ENCODE measurements at regions not wholly inside any gene's neighbourhood (a gene's known extent, or its start where the extent isn't known, plus 50 kb on each side); places are given as distances from the start of the nearest gene placed in this dataset.

DNA sequence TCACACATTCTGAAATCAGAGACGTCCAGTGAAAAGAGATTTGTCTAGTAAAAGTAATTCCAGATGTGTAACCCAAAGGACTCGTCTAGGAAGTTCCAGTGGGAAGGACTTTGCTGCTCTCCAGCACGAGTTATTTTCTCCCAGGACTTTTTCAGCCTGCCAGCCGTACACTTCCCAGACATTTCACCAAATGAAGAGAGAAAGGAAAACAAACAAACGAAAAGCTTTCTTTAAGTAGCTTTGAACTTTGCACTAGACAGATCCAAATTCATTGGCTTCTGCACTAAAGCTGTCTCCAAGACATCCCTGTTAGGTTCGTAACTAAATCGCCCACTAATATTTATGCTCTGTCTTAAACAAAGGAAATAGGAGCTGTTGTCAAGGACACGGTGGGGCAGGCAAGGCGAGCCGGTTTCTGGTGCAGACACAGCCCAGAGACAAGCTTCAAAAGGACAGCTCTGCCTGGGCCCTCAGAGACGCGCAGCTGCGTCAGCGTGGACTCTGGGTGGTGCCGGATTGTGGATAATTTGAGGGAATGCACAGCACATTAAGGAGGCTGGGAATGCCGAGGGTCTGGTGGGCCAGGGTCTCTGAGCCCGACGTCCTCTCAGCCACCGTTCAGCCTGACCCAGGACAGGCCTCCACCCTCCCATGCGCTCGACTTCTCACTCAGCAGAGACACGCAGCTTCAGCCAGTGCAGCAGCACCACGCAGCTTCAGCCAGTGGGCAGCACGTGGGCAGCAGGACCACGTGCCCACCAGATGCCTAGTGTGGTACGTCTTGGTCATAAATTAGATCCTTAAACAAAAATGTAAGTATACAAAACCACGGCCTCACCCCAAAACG, 64.1 kb upstream of the INSIG1 start:
- no peak for TF ChIP-seq TAF1 (IDR thresholded peaks at IDR 0.05; ENCODE audit: borderline replicate concordance, insufficient read depth, low read length)
- TF ChIP-seq POLR2AphosphoS5 (IDR thresholded peaks at IDR 0.05; ENCODE audit: low read depth, low read length), result no peak

GRCh38 chr7:155234158-155234492, 63.6 kb upstream of the INSIG1 start:
- TF ChIP-seq FOXP2 (optimal IDR thresholded peaks at IDR 0.05; ENCODE audit: borderline replicate concordance, extremely low read depth, extremely low read length, insufficient read depth), result no peak
- TF ChIP-seq REST (IDR thresholded peaks at IDR 0.05; ENCODE audit: insufficient read depth in 1 of 2, low read depth in 2 of 2, low read length in 2 of 2), result no peak
- TF ChIP-seq POLR2AphosphoS5 (IDR thresholded peaks at IDR 0.05; ENCODE audit: low read depth, low read length), result no peak
- no peak for TF ChIP-seq SIN3A (IDR thresholded peaks at IDR 0.05; ENCODE audit: borderline replicate concordance, insufficient read depth, low read length)
- TF ChIP-seq TAF1 (IDR thresholded peaks at IDR 0.05; ENCODE audit: borderline replicate concordance, insufficient read depth, low read length), result no peak

DNA sequence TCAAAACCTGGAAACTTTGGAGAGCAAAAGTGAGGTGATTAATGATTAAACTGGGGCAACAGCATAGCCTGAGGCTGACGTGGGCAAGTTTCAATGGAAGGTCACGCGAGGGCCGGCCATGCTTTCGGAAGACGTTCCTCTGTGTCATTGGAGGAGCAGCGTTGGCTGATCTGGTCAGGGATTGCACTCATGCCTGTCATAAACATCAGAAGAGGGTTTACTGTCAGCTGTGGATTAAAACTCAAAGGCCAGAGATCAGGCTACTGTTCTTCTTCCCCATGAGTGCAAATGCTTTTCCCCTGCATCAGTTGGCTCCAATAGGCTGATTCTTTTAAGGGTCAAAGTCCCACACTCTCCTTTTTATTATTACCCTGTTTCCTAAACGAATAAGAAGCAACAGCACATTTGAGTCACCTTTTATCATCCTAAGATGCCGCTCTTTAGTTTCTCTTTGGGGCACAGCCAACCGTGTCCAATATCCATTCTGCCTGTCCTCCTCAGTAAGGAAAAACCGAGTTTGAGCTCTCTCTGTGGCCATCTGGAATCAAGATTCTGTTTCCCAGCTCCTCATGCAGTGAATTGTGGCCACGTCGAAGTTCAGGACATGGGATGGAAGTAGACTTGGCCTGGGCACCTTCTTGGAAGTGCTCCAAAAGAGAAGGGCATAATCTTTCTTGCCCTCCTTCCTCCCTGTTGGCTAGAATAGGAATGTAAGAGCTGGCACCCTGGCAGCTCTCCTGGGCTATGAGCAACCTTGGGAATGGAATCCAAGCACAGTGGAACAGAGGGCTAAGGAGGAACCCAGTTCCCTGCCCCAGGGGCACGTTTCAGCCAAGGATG, 62.5 kb upstream of the INSIG1 start:
- no peak for TF ChIP-seq TAF1 (IDR thresholded peaks at IDR 0.05; ENCODE audit: borderline replicate concordance, insufficient read depth, low read length)
- no peak for TF ChIP-seq SIN3A (IDR thresholded peaks at IDR 0.05; ENCODE audit: borderline replicate concordance, insufficient read depth, low read length)
- TF ChIP-seq POLR2AphosphoS5 (IDR thresholded peaks at IDR 0.05; ENCODE audit: low read depth, low read length), result no peak
- TF ChIP-seq FOXP2 (optimal IDR thresholded peaks at IDR 0.05; ENCODE audit: borderline replicate concordance, extremely low read depth, extremely low read length, insufficient read depth), result no peak
- no peak for TF ChIP-seq REST (IDR thresholded peaks at IDR 0.05; ENCODE audit: insufficient read depth in 1 of 2, low read depth in 2 of 2, low read length in 2 of 2)

DNA sequence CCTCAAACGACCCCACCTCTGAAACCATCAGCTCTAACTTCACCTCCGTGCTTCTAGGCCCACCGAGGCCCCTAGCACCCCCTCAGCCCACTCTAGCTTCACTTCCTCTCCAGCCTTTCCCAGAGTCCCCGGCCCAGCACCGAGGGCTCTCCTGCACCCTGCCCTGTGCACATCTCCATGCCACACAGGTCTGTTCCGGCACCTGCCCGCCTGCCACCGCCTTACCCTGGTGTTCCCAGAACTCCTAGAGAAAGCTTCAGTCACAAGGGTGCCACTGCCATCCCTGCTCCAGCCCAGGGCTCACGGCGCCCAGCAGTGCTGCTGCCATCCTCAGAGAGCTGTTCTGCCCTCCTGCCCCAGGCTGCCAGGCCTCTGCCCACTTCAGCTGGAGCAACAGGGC, 61.3 kb upstream of the INSIG1 start:
- TF ChIP-seq POLR2AphosphoS5 (IDR thresholded peaks at IDR 0.05; ENCODE audit: low read depth, low read length) (no peak), REST (IDR thresholded peaks at IDR 0.05; ENCODE audit: insufficient read depth in 1 of 2, low read depth in 2 of 2, low read length in 2 of 2) (no peak)

DNA sequence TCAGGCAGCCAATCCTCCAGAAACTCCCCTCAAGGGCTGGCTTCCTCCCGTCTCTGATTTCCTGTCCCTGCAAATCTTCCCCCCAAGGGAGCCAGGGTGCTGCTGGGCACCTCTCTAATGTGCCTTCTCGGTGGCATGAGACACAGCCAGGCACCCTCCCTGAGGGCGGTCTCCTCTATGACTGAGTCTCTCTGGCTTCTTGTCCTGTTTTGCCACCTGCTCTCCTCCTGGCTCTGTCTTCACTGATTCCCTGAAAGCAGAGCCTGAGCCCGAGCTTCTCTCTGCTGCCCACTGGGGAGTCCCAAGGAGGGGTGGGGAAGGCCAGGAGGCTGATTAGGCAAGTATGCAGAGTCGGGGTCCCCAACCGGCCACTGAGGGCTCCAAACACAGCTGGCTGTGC, 60.4 kb upstream of the INSIG1 start:
- no peak for TF ChIP-seq TAF1 (IDR thresholded peaks at IDR 0.05; ENCODE audit: borderline replicate concordance, insufficient read depth, low read length)

DNA sequence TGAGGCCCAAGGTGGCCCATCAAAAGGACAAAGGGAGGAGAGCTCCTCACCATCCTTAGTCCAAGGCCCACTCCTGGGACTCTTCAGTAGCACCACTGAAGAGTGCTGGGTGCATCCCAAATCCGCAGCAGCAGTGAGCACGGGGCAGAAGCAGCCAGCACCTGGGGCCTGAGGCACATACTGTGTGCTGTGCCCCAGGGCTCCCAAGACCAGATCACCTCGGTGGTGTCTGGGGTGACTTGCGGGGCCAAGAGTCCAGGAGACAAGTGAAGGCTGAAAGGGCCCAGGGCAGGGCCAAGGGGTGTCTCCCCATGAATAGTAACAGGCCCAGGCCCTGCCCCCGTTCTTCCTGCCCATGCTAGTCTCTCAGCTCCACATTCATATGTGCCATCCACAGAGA, 59.9 kb upstream of the INSIG1 start:
- TF ChIP-seq FOXP2 (optimal IDR thresholded peaks at IDR 0.05; ENCODE audit: borderline replicate concordance, extremely low read depth, extremely low read length, insufficient read depth) (no peak), POLR2AphosphoS5 (IDR thresholded peaks at IDR 0.05; ENCODE audit: low read depth, low read length) (no peak), TAF1 (IDR thresholded peaks at IDR 0.05; ENCODE audit: borderline replicate concordance, insufficient read depth, low read length) (no peak), SIN3A (IDR thresholded peaks at IDR 0.05; ENCODE audit: borderline replicate concordance, insufficient read depth, low read length) (no peak), REST (IDR thresholded peaks at IDR 0.05; ENCODE audit: insufficient read depth in 1 of 2, low read depth in 2 of 2, low read length in 2 of 2) (no peak)

All from PFSK-1 (cell line).